RPMI7951 (cell line): ENCODE measurements at regions not wholly inside any gene's neighbourhood (a gene's known extent, or its start where the extent isn't known, plus 50 kb on each side); places are given as distances from the start of the nearest gene placed in this dataset.
"Not testable (repeated sequence)": the region's sequence is repeated elsewhere in the genome, so short reads cannot be mapped to it uniquely, and the experiment has no call there.

Experiments used
- DNase-seq: peaks from one replicate; pipeline ENCODE4 v3.0.0-alpha.2; 2012; ENCODE audit warnings: low read depth

- DNase-seq: no peak
Observed at GRCh38 chr3:73120710-73121109, 59.3 kb downstream of the EBLN2 start.

- no peak for DNase-seq
Observed at GRCh38 chr3:73121669-73122331, 60.3 kb downstream of the EBLN2 start.

DNA sequence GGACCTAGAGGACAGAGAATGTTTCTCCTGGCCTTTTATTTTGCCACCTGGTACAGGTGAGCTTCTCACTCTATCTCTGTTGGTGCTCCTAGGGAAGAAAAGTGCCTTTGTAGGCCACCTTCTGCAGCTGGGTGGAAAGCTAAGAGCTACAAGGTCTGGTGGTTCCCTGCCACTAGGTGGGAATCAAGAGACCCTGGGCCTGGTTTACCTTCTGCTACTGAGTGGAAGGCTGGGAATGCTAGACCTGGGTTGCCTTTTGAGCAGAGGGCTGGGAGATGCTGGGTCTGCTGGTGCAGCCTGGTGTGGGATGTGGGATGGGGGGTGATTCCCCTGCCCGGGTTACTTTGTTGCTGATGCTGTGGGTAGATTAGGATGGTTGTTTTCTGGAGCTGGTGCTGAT lies 72.6 kb downstream of the EBLN2 start:
- DNase-seq: no peak

DNA sequence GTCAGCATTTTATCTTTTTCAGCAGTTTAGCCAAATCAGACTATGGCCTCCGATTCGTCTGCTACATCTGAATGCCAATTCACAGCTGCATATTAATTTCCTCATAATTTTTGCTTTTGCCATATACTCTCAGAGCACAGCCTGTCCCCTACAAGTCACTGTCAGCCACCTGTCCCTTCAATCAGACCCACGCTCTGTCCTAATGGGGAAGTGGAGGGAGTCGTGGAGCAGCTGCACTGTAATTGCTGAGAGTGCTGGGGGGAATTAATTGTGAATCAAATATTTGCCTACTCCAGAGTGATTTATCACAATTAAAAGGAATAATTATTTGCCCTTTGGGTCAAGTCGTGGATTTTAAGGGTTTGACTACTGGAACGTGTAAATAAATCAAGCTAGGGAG lies 75.5 kb downstream of the EBLN2 start:
- DNase-seq: no peak

DNA sequence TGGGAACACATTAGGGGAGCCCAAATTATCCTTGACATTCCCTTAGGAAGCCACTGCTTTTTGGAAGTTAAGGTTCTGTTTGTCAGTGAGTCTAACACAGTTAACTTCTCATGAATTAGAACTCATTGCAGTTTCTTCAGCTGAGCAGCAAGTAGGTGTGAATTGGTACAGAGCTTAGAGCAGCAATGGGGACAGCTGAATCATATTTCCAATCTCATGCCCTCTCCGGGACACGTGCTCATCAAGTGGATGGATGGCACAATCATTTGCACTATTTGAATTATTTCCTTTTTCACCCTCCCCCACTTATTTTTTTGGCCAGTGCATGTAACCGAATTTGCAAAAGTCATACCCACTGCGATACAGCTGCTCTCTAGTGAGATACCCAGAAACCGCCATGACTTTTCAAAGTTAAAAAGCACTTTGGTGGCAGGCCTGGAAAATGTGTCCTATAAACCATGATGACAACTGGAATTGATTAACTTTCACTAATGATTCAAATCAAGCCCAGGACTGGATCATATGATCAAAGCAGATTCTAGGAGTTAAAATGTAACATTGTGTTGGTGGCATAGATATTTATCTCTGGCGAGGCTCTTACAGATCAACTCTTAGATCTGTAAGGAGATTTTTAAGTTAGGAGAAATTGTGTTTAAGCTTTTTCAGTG lies 76.4 kb downstream of the EBLN2 start:
- no peak for DNase-seq

DNA sequence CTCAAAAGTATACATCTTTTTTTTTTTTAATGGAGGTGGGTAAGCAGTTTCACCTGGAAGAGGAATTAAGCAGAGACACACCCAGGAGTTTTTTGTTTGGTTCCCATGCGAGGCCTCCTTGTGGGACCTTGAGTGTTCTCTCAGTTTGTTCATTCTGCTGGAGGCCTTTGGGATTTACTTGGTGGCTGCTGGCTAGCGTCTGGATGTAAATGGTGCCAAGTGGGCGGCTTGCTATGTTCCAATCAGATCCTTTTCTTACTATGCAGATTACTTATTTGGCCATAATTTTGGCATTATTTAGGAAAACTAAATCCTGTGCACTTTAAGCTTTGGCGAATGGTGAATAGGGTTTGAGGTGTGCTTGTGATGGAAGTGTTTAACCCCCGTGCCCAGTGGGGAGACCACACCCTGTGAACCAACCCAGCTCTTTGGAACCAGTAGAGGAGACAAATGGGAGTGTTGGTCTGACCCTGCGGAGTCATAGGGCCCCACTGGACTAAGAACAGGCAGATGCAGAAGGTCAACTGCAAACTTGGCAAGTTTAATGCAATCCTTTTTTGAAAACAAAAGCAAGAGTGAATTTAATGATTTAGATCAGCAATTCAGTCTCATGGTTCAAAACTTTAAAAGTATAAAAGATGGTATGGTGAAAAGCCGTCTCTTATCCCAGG lies 79.4 kb downstream of the EBLN2 start:
- DNase-seq: no peak

GRCh38 chr3:73141525-73141924 lies 80.1 kb downstream of the EBLN2 start:
- DNase-seq: no peak

- DNase-seq: no peak
Observed at GRCh38 chr3:73143401-73143800, 81.9 kb downstream of the EBLN2 start.

DNA sequence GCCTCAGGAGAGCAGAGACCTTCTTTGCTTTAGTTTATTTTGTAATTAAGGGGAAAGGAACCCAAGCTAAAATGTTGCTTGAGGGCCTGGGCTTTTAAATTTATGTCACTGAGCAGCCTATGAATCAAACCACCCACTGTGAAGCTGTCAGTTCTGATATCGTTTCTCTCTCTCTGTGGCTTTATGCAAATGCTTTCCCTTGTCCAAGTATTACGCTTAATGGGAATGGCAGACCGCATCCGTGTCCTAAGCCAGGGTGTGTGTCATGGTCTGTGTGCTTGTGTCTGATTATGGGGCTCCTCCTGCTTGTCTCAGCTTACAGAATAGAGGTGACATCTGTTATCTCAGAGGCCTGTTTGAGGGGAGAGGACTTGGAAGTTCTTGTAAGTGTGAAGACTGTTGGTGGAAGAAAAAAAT lies 82.4 kb downstream of the EBLN2 start:
- peak; percentile 29 for DNase-seq

GRCh38 chr3:73144276-73144675 lies 82.8 kb downstream of the EBLN2 start:
- no peak for DNase-seq

- no peak for DNase-seq
Observed at GRCh38 chr3:73144828-73145227, 83.4 kb downstream of the EBLN2 start.

- DNase-seq: not testable (repeated sequence)
Observed at GRCh38 chr3:73147479-73147878, 86.0 kb downstream of the EBLN2 start.

DNA sequence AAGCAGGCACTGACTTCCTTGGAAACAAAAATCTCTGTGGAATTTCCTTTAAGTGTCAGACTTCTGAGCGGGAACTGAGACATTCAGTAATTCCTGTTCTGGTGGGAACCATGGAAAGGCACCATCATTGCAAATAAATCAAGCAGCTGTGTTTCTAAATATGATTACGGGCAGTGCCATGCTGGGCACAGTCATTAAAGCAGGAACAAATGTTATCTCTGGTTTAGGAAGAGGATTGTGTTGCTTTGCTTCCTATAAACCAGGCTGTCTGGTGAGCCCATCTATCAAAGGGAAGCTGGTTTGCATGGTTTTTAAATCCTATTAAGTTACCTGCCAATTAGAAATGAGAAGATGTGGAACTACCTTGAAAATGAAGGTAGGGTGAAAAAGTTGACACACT lies 86.7 kb downstream of the EBLN2 start:
- DNase-seq: no peak

GRCh38 chr3:73148682-73149081 lies 87.2 kb downstream of the EBLN2 start:
- no peak for DNase-seq

GRCh38 chr3:73150369-73151130 lies 89.1 kb downstream of the EBLN2 start:
- DNase-seq: no peak

DNA sequence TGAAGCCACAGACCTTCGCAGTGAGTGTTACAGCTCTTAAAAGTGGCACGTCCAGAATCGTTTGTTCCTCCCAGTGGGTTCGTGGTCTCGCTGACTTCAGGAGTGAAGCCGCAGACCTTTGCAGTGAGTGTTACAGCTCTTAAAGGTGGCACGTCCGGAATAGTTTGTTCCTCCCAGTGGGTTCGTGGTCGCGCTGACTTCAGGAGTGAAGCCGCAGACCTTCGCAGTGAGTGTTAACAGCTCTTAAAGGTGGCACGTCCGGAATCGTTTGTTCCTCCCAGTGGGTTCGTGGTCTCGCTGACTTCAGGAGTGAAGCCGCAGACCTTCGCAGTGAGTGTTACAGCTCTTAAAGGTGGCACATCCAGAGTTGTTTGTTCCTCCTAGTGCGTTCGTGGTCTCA lies 91.1 kb downstream of the EBLN2 start:
- DNase-seq: not testable (repeated sequence)

- not testable (repeated sequence) for DNase-seq
Observed at GRCh38 chr3:73153057-73153456, 91.6 kb downstream of the EBLN2 start.

GRCh38 chr3:73154261-73154660 lies 92.8 kb downstream of the EBLN2 start:
- not testable (repeated sequence) for DNase-seq

- DNase-seq: not testable (repeated sequence)
Observed at GRCh38 chr3:73155441-73155840, 94.0 kb downstream of the EBLN2 start.

DNA sequence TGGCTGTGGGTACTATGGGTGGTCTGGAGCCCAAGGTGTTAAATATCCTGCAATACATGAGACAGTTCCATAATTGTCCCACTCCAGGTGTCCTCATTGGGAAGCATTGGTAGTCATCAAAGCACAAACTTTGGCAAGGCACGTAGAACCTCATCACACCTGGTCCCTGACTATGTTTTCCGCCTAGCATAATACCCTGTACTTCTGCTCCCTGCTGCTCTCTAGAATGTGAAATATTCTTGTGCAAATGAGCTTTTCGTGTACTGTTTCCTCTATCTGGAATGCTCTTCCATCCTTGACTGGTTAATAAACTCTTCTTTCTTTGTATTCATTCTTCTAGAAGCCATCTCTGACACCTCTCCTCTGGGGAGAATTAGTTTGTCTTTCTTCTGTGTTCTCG lies 103.2 kb downstream of the EBLN2 start:
- DNase-seq: no peak

- DNase-seq: no peak
Observed at GRCh38 chr3:73175698-73176097, 114.2 kb downstream of the EBLN2 start.

- DNase-seq: no peak
Observed at GRCh38 chr3:73176941-73177340, 115.5 kb downstream of the EBLN2 start.
